ENCODE measurements at regions not wholly inside any gene's neighbourhood (a gene's known extent, or its start where the extent isn't known, plus 50 kb on each side); places are given as distances from the start of the nearest gene placed in this dataset.

- TF ChIP-seq CTCF (IDR thresholded peaks at IDR 0.05; ENCODE audit: insufficient read depth, low read depth, low read length) (no peak), EZH2 (IDR thresholded peaks at IDR 0.05; ENCODE audit: insufficient read depth, low read length) (no peak)
Measured at GRCh38 chr13:66037096-66037495, 1193.0 kb downstream of the PCDH9 start.

Measured in astrocyte (in vitro differentiated cells and primary cell).